AG09309 (cell line): ENCODE measurements at regions not wholly inside any gene's neighbourhood (a gene's known extent, or its start where the extent isn't known, plus 50 kb on each side); places are given as distances from the start of the nearest gene placed in this dataset.

Source experiments
- DNase-seq: peaks from one replicate; pipeline ENCODE4 v3.0.0-alpha.2; 2010; ENCODE audit warnings: low read depth
- H3K4me3 ChIP-seq: 2 replicates; pipeline ENCODE4 v1.5.1; 2011; ENCODE audit warnings: mild to moderate bottlenecking, low read depth, low read length, moderate library complexity; ENCODE audit not compliant: control insufficient read depth
- TF ChIP-seq, protein P1 (sequence below): IDR thresholded peaks from 2 replicates; pipeline ENCODE4 v1.5.1; 2011; ENCODE audit warnings: mild to moderate bottlenecking, low read depth, low read length, inconsistent platforms; ENCODE audit not compliant: insufficient read depth, control insufficient read depth; ENCODE audit errors: missing control alignments

DNA sequence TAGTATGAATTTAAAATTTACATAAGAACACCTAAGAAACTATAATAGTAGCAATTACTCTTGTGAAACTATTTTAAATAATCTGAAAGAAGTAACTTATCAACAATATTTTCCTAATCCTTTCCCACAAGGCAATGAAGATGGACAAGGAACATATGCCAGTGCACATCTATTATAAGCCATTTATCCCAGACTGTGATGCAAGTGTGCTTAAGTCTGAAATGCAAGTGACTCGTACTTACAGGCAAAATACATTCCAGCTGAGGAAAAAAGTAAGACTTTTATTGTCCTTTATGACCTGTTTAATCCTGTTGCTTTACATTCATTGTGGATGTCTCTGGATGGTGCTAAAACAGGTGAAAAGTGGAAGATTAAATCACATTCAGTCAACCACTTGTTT is 709.4 kb downstream of the ZNF385D start:
- no peak overlapping the region for H3K4me3 ChIP-seq
- peak; percentile 74 for DNase-seq
- TF ChIP-seq, protein P1, sequence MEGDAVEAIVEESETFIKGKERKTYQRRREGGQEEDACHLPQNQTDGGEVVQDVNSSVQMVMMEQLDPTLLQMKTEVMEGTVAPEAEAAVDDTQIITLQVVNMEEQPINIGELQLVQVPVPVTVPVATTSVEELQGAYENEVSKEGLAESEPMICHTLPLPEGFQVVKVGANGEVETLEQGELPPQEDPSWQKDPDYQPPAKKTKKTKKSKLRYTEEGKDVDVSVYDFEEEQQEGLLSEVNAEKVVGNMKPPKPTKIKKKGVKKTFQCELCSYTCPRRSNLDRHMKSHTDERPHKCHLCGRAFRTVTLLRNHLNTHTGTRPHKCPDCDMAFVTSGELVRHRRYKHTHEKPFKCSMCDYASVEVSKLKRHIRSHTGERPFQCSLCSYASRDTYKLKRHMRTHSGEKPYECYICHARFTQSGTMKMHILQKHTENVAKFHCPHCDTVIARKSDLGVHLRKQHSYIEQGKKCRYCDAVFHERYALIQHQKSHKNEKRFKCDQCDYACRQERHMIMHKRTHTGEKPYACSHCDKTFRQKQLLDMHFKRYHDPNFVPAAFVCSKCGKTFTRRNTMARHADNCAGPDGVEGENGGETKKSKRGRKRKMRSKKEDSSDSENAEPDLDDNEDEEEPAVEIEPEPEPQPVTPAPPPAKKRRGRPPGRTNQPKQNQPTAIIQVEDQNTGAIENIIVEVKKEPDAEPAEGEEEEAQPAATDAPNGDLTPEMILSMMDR: no peak

DNA sequence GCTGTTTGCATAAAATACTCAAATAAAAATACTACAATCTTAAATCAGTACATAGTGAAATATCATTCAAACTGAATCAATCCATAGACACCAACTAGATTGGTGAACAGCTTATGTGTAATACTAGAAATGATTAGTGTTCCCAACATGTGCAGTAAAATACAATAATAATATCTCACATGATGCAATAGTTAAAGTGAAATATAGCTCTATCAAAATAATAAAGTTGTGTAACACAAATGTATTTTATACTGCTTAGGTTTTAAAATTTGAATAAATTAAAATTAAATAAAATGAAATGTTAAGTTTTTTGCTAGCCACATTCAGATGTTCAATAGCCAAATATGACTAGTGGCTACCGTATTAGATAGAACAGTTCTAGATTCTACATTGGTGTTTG is 714.1 kb downstream of the ZNF385D start:
- TF ChIP-seq, protein P1: no peak
- no peak overlapping the region for H3K4me3 ChIP-seq
- no peak for DNase-seq

DNA sequence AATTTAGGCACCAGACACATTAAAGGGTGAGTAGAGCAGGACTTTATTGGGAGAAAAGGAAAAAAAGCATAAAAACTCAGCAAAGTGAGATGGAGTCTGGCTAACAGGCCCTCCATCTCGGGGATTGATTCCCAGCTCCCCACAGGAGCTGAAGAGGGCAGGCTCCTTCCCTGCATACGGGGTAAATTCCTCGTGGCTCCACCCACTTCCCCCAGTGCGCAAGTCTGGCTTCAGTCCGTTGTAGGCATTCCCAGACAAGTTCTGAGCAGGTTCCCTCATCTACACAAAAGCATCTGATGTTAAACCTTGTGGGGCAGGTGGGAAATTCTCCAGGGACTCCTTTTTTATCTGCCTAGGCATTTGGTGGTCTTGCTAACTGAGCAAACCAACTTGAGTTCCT is 722.6 kb downstream of the ZNF385D start:
- no peak for DNase-seq
- no peak overlapping the region for H3K4me3 ChIP-seq
- TF ChIP-seq, protein P1: no peak

DNA sequence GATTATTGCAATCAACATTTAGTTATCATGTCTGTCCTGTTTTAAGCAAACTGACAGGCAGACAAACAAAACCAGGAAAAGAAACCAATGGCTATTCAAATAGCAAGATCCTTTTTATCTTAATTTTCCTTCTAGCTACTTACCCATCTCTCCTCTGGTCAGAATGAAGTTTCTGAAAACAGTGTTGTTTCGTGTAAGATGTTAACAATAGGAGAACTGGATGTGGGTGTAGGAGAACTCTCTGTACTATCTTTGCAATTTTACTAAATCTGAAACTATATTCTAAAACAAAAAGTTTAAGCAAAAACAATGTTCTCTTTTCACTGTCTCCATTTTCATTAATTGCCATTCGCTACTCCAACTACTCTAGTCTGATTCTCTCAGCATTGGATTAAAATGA is 726.4 kb downstream of the ZNF385D start:
- H3K4me3 ChIP-seq: no peak overlapping the region
- DNase-seq: no peak
- TF ChIP-seq, protein P1: no peak

DNA sequence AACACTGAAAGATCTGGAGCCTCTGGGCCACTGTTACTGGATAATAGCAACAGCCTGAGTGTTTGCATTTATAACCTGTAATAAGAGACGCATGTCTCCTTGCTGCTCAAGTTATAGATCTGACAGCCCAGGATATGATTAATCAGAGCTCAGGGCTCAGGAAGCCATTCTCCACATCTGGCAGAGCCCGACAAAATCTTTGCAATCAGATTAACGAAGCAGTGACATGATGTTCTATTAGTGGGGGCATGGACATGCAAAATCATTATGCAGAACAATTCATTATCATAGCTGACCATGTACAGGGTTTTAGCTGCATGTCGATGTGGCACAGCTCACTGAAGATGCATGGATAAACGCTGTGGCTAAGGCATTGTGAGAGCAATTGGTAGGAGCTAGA is 730.3 kb downstream of the ZNF385D start:
- DNase-seq: no peak
- TF ChIP-seq, protein P1: no peak
- H3K4me3 ChIP-seq: no peak overlapping the region

DNA sequence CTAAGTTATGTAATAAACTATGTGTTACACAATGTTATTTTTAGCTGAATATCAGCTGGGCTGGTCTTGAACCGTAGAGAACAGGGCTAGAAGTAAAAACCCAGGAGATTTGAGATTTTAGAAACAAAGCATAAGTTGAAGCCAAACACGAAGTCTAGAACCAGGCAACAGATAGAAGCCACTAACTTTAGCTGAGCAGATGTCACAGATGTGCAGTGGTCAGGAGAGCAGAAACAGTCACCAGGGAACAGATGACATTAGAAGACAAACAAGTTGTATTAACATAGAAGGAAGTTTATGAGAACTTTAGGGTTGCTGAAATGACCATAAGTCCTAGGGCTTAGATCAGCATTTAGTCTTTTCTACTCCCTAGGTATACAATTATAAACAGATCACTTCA is 731.0 kb downstream of the ZNF385D start:
- H3K4me3 ChIP-seq: no peak overlapping the region
- TF ChIP-seq, protein P1: no peak
- no peak for DNase-seq
